ENCODE measurements at regions not wholly inside any gene's neighbourhood (a gene's known extent, or its start where the extent isn't known, plus 50 kb on each side); places are given as distances from the start of the nearest gene placed in this dataset.
A peak's percentile ranks its signal among the peaks of the same experiment; 100 is the strongest.
"Not testable (repeated sequence)": the region's sequence is repeated elsewhere in the genome, so short reads cannot be mapped to it uniquely, and the experiment has no call there.

DNA sequence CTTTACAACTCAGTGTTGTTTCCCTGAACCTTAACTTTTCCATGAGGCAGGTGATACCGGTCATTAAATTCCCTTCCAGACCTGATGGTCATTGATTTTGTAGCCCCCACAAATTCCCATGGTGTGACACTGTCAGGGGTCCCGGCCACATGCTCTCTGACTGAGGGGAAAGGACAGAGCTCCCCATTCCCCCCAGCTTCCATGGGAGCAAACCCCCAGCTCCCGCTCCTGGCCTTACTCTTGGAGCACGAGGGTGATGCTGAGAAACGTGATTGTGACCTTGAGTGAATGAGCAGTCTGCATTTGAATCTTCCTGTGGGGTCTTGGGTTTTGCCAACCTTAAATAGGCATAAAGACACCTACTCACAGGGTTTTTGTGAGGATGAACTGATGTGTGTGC is 366.8 kb downstream of the RPS6KC1 start:
- DNase-seq (ENCODE audit: low spot score): no peak

GRCh38 chr1:213418268-213419071 is 367.4 kb downstream of the RPS6KC1 start:
- DNase-seq (ENCODE audit: low spot score): no peak

- DNase-seq (ENCODE audit: low spot score): peak; percentile 12
Measured at GRCh38 chr1:213419401-213420030, 368.5 kb downstream of the RPS6KC1 start.

- DNase-seq (ENCODE audit: low spot score): not testable (repeated sequence)
Measured at GRCh38 chr1:213421178-213421577, 370.1 kb downstream of the RPS6KC1 start.

GRCh38 chr1:213423041-213423440 is 372.0 kb downstream of the RPS6KC1 start:
- DNase-seq (ENCODE audit: low spot score): peak; percentile 80

DNA sequence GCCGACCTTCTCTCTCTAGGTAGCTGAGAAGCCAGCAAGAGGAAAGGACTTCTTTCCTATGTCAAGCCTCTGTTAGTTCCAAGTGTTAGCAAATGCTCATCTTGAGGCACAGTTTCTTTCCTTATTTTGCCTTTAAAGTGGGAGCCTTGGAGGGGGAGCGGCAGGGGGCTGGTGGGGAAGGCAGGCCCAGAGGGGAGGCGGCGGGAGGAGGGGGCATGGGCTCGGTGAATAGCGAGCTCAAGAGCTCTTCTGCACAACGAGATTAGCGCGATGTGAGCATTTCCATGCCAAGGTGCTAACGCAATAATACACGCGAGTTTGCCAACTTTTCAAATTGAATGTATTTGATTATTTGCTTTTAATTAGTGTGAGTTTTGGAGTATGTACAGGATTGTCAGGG is 372.6 kb downstream of the RPS6KC1 start:
- no peak for DNase-seq (ENCODE audit: low spot score)

DNA sequence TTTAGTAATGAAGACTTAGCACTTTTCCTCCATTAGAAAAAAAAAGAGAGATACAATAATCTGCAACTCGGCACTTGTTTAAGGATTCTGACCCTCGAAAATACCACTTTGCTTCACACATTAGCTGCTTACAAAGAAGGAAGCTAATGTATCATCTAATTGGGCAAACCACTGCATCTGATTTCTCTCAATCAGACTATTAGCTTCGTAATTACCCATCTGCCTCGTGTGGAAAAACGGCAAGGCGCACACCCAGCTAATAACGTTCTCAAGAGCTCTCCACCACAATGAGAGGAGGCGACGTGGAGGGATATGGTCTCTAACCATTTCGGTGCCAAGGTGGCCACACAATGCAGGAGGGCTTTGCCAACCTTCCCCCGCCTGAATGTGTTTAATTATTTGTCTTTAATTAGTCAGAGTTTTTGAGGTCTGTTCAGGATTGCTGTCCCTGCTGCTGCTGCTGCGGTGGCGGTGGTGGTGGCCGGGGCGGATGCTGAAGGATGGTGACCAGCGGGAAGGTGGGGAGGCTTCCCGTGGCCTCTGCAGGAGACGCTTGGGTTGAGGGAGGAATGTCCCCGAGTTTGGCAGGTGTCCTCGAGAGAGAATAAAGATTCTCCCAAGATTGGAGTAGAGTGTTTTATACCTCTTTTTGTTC is 374.5 kb downstream of the RPS6KC1 start:
- no peak for DNase-seq (ENCODE audit: low spot score)

DNA sequence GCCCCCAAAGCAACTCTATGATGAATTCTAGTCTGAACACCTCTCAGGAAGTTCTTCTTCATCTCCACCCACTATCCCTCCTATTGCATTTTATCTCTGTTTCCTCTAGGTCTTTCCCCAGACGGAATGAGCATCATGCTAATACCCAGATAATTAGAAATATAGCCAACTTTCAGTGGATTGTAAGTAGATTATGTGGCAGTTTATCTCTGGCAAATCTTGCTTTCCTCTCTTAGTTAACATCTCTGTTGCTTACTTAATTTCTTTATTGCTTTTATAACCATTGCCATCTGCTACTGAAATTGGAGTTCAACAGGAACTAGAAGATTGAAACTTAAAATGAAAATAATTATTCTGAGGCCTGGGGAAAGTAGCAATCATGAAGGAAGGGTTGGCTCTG is 378.6 kb downstream of the RPS6KC1 start:
- no peak for DNase-seq (ENCODE audit: low spot score)

- DNase-seq (ENCODE audit: low spot score): no peak
Measured at GRCh38 chr1:213435715-213436114, 384.7 kb downstream of the RPS6KC1 start.

DNA sequence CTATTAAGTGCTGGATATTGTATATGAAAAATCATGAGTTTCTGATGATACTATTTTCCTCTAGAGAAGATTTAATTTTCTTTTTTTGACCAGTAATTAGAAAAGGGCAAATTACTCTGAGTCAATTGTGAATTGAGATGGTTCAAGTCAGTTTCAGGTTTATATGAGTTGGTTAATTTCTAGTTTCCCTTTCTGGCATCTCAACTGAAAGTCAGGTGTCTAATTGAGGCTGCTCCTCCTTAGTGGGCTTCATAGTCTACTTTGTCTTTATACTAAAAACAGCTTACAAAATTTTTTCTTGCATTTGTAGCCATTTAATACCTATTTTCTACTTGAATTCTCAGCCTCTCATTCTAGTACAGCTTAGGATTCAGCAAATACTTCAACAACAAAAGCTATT is 387.3 kb downstream of the RPS6KC1 start:
- DNase-seq (ENCODE audit: low spot score): no peak

GRCh38 chr1:213439703-213440102 is 388.7 kb downstream of the RPS6KC1 start:
- DNase-seq (ENCODE audit: low spot score): no peak

- no peak for DNase-seq (ENCODE audit: low spot score)
Measured at GRCh38 chr1:213440766-213441165, 389.7 kb downstream of the RPS6KC1 start.

DNA sequence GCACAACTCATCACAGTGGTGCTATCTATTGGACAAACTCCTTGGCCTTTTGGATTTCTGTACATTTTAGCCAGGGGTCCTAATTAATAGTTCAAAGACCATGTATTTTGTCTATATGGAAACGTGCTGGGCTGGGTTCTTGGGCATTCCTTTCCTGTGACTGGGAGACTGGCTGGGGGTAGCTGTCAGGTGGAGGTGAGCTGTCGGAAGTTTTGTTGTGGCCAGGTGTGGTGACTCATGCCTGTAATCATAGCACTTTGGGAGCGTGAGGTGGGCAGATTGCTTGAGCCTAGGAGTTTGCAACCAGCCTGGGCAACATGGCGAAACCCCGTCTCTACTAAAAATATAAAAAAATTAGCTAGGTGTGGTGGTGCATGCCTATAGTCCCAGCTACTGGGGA is 392.4 kb downstream of the RPS6KC1 start:
- no peak for DNase-seq (ENCODE audit: low spot score)

- DNase-seq (ENCODE audit: low spot score): no peak
Measured at GRCh38 chr1:213444224-213444623, 393.2 kb downstream of the RPS6KC1 start.

DNA sequence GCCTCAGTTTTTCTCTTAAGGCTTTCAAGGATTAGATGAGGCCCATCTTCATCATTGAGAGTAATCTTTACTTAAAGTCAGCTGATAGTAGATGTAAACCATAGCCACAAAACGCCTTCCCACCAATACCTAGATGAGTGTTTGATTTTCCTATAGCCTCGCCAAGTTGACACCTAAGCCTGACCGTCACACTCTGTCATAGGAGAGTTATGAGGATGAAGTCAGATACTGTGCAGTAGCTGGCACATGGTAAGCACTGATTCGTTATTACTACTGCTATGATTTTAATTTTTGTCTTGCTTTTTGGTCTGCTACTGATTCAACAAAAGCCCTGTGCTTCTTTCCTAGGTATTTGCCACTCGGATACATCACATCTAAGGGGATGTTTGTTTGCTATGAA is 395.5 kb downstream of the RPS6KC1 start:
- no peak for DNase-seq (ENCODE audit: low spot score)

- no peak for DNase-seq (ENCODE audit: low spot score)
Measured at GRCh38 chr1:213448360-213448759, 397.3 kb downstream of the RPS6KC1 start.

GRCh38 chr1:213448776-213449175 is 397.7 kb downstream of the RPS6KC1 start:
- no peak for DNase-seq (ENCODE audit: low spot score)

GRCh38 chr1:213452501-213452900 is 401.5 kb downstream of the RPS6KC1 start:
- DNase-seq (ENCODE audit: low spot score): no peak

DNA sequence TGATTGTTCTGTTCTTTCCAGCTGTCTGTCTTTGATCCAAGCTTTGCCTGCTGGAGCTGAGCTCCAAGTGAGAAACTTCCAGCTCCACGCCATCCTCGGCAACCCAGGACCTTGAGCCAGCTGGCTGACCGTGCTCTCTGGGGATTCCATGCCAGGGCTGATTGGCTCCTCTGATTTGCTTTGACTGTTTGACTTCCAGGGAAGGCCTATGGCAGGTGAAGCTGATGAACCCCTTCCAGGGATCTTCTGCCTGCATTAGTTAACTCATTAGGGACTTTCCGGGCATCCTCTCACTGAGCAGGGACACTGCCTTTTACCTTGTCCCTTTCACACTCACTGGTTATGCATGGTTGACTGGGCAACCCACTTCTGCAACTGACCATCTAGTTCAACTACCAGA is 406.1 kb downstream of the RPS6KC1 start:
- no peak for DNase-seq (ENCODE audit: low spot score)

GRCh38 chr1:213457733-213458132 is 406.7 kb downstream of the RPS6KC1 start:
- DNase-seq (ENCODE audit: low spot score): no peak

GRCh38 chr1:213462374-213462773 is 411.3 kb downstream of the RPS6KC1 start:
- not testable (repeated sequence) for DNase-seq (ENCODE audit: low spot score)

DNA sequence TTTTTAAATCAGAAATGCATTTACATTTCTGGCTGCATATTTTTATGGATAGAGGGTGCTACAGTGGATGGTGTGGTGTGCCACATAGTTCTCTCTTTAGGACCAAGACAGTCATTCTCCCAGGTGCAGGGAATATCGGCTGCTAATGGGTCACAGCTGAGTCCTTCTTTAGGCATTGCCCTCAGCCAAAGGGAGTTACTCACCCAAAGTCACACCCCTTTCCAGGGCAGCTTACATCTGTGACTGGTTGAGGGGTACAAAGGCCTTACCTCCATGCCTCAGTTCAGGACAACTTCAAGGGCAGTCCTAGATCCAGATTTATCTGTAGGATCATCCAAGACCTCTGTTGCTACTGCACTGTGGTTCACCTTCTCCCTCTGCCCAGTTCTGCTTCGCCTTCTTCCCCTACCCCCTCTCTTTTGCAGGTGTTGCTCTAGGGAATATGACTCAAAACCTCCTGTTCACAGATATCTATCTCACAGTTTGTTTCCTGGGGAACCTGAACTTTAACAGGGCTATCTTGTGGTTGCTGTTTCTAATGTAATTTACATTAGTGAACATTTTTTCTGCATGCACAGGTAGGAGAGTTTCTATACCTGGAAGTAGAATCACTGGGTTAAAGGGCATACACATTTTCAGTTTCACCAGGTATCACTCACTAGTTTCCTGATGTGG is 413.9 kb downstream of the RPS6KC1 start:
- no peak for DNase-seq (ENCODE audit: low spot score)

GRCh38 chr1:213466541-213466940 is 415.5 kb downstream of the RPS6KC1 start:
- DNase-seq (ENCODE audit: low spot score): no peak
